ENCODE measurements at regions not wholly inside any gene's neighbourhood (a gene's known extent, or its start where the extent isn't known, plus 50 kb on each side); places are given as distances from the start of the nearest gene placed in this dataset.
"Not testable (repeated sequence)": the region's sequence is repeated elsewhere in the genome, so short reads cannot be mapped to it uniquely, and the experiment has no call there.

- no peaks in the 10 kb centered on the region for H3K27me3 Mint-ChIP-seq
- ATAC-seq (no peak), DNase-seq (no peak)
- no peaks in the 10 kb centered on the region for H3K36me3 Mint-ChIP-seq
- H3K9me3 Mint-ChIP-seq (ENCODE audit: low read depth): peaks cover 2% of the 10 kb centered on the region
- no peaks in the 10 kb centered on the region for H3K4me1 Mint-ChIP-seq
- CTCF ChIA-PET: no interaction called here
- H3K27ac Mint-ChIP-seq: no peak overlapping the region
- H3K4me3 Mint-ChIP-seq: no peak overlapping the region
Measured at GRCh38 chr7:156327474-156327873, 313.1 kb upstream of the RNF32 start.

DNA sequence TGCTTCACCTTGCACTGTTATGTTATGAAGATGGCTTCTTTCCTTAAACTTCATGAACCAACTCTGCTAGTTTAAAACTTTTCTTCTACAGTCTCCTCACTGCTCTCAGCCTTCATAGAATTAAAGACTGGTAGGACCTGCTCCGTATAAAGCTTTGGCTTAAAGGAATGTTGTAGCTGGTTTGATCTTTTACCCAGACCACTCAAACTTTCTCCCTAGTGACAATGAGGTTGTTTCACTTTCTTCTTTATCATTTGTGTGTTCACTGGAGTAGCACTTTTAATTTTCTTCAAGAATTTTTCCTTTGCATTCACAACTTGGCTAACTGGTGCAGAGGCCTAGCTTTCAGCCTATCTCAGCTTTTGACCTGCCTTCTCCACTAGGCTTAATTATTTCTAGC, 316.4 kb upstream of the RNF32 start:
- Mint-ChIP-seq H3K4me1 (no peaks in the 10 kb centered on the region), H3K4me3 (no peak overlapping the region), H3K27ac (no peak overlapping the region), H3K9me3 (ENCODE audit: low read depth) (peaks cover 2% of the 10 kb centered on the region), H3K27me3 (no peaks in the 10 kb centered on the region), H3K36me3 (no peaks in the 10 kb centered on the region)
- no peak for DNase-seq
- no peak for ATAC-seq
- CTCF ChIA-PET: no interaction called here

DNA sequence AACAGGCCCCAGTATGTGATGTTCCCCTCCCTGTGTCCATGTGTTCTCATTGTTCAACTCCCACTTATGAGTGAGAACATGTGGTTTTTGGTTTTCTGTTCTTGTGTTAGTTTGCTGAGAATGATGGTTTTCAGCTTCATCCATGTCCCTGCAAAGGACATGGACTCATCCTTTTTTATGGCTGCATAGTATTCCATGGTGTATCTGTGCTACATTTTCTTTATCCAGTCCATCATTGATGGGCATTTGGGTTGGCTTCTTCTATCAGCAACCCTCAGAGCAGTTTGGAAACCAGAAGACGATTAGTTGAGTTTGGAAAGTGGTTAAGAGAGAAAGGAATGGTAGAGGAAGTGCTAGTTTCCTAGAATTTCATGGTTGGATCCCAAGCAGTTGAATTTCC, 319.1 kb upstream of the RNF32 start:
- H3K36me3 Mint-ChIP-seq; H3K27ac Mint-ChIP-seq; H3K27me3 Mint-ChIP-seq; CTCF ChIA-PET; DNase-seq; ATAC-seq; H3K9me3 Mint-ChIP-seq (ENCODE audit: low read depth); H3K4me3 Mint-ChIP-seq; H3K4me1 Mint-ChIP-seq: not testable (repeated sequence)

- no peaks in the 10 kb centered on the region for H3K27me3 Mint-ChIP-seq
Measured at GRCh38 chr7:156318926-156319325, 321.6 kb upstream of the RNF32 start.

DNA sequence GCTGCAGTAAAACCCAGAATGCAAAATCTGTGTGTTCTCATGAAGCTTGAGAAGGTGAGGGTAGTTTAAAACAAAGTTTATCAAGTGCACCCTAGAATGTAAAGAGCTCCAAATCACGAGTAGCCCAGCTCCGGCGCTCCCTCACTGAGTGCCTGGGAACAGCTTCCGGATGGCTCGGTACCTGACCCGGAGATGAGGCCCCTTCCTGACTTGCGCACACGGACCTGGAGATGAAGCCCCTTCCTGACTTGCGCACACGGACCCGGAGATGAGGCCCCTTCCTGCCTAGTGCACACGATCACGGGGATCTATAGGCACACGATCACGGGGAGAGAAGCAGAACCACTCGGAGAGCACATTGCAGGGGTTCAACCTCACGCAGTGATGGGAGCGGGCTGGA, 322.1 kb upstream of the RNF32 start:
- Mint-ChIP-seq H3K4me1 (no peaks in the 10 kb centered on the region), H3K27me3 (peaks cover 2% of the 10 kb centered on the region), H3K36me3 (no peaks in the 10 kb centered on the region), H3K27ac (no peak overlapping the region), H3K4me3 (no peak overlapping the region), H3K9me3 (ENCODE audit: low read depth) (peaks cover 2% of the 10 kb centered on the region)
- ATAC-seq (no peak), DNase-seq (no peak)
- CTCF ChIA-PET: no interaction called here

More at GRCh38 chr7:156318926-156319325, 321.6 kb upstream of the RNF32 start:
- CTCF ChIA-PET: no interaction called here
- H3K36me3 Mint-ChIP-seq: no peaks in the 10 kb centered on the region
- no peak overlapping the region for H3K4me3 Mint-ChIP-seq
- DNase-seq (no peak), ATAC-seq (no peak)
- H3K4me1 Mint-ChIP-seq: no peaks in the 10 kb centered on the region
- H3K27ac Mint-ChIP-seq: no peak overlapping the region
- H3K9me3 Mint-ChIP-seq (ENCODE audit: low read depth): peaks cover 2% of the 10 kb centered on the region

DNA sequence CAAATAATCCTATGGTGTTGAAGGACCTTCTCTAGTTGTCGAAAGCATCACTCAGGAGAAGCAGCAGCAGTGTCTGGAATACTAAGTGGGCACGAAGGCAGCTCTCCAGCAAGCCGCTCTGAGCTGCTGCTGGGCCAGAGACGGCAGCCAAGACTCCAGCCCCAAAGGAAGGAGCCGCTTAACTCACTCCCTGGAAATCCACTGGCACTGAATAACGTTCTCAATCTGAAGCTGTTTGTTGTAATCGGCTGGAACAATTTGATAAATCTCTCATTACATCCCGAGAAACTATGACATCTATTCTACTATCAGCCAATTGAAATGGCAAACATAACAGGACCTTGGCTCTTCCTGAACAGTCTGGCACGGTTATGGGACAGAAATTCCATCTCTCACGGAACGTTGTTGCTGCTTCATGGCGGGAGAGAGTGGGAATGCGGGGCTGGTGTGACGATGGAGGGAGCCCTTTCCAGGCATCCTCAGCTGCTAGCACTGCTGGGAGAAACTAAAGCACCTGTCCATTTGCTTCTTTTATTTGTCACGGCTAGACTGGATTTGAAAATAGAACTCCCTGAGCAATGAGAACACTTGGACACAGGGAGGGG, 331.5 kb upstream of the RNF32 start:
- Mint-ChIP-seq H3K36me3 (no peaks in the 10 kb centered on the region), H3K27me3 (peaks cover 4% of the 10 kb centered on the region), H3K9me3 (ENCODE audit: low read depth) (no peaks in the 10 kb centered on the region), H3K27ac (no peak overlapping the region), H3K4me3 (no peak overlapping the region), H3K4me1 (no peaks in the 10 kb centered on the region)
- DNase-seq (no peak), ATAC-seq (no peak)
- CTCF ChIA-PET: no interaction called here

DNA sequence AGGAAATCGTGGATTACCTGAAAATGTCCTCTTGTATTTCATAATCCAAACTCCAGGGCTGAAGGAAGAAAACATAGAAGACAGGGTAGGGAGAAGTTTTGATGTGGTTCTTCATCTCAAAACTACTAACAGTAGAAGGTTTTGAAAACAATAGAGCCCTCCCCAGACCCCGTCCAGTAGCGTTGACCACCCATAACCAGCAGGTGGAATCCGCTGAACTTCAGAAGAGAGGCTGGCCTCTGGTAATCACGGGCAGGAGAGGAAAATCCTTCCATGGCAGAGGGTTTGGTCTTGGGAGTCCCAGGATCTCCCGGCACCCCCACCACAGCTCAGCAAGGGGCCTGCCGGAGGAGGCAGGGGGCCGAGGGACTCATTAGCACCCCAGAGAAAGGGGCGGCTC, 333.4 kb upstream of the RNF32 start:
- Mint-ChIP-seq H3K4me1 (no peaks in the 10 kb centered on the region), H3K27ac (no peak overlapping the region), H3K9me3 (ENCODE audit: low read depth) (no peaks in the 10 kb centered on the region), H3K36me3 (no peaks in the 10 kb centered on the region), H3K27me3 (no peaks in the 10 kb centered on the region), H3K4me3 (no peak overlapping the region)
- CTCF ChIA-PET: no interaction called here
- DNase-seq (no peak), ATAC-seq (no peak)

- Mint-ChIP-seq H3K36me3 (no peaks in the 10 kb centered on the region), H3K27me3 (no peaks in the 10 kb centered on the region), H3K9me3 (ENCODE audit: low read depth) (no peaks in the 10 kb centered on the region), H3K4me1 (no peaks in the 10 kb centered on the region), H3K4me3 (no peak overlapping the region), H3K27ac (no peak overlapping the region)
- CTCF ChIA-PET: no interaction called here
- ATAC-seq: no peak
- DNase-seq: no peak
Measured at GRCh38 chr7:156305351-156305750, 335.2 kb upstream of the RNF32 start.

DNA sequence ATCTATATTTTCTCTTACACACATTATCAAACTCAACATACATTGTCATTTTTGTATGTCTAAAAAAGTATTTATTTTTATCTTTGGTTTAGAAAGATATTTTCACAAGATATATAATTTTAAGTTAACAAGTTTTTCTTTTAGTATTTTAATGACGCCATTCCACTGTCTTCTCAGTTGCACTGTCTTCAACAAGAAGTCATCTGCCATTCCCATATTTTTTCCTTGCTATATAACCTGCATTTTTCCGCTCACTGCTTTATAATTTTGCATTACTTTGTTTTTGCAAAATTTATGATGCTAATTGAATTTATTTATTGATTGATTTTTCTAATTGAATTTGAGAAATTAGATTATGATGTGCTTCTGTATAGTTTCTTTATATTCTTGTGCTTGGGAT, 357.8 kb upstream of the RNF32 start:
- Mint-ChIP-seq H3K27ac (no peak overlapping the region), H3K36me3 (no peaks in the 10 kb centered on the region), H3K9me3 (ENCODE audit: low read depth) (peaks cover 6% of the 10 kb centered on the region), H3K27me3 (no peaks in the 10 kb centered on the region), H3K4me1 (no peaks in the 10 kb centered on the region), H3K4me3 (no peak overlapping the region)
- CTCF ChIA-PET: no interaction called here
- ATAC-seq (no peak), DNase-seq (no peak)

DNA sequence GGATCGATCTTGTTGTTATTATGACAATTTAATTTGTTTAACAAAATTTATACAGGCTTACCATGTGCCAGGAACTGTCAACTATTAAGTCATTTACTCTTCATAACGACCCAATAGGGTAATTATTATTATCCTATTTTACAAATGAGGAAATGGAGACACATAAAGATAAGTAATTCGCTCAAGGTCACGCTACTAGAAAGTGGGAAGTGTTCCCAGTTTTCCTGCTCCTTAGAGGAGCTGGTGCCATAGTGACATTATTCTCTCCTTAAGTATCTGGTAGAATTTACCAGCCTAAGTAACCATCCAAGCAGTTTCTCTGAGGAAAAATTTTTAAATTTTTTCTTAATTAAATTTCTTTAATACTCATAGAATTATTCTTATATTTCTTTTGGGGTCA, 360.9 kb upstream of the RNF32 start:
- peaks cover 6% of the 10 kb centered on the region for H3K9me3 Mint-ChIP-seq (ENCODE audit: low read depth)
- DNase-seq: no peak
- H3K27ac Mint-ChIP-seq: no peak overlapping the region
- no peaks in the 10 kb centered on the region for H3K36me3 Mint-ChIP-seq
- H3K4me3 Mint-ChIP-seq: no peak overlapping the region
- no peaks in the 10 kb centered on the region for H3K27me3 Mint-ChIP-seq
- CTCF ChIA-PET: no interaction called here
- H3K4me1 Mint-ChIP-seq: no peaks in the 10 kb centered on the region
- no peak for ATAC-seq

GRCh38 chr7:156275292-156275691, 365.3 kb upstream of the RNF32 start:
- DNase-seq (no peak), ATAC-seq (no peak)
- no peaks in the 10 kb centered on the region for H3K9me3 Mint-ChIP-seq (ENCODE audit: low read depth)
- CTCF ChIA-PET: no interaction called here
- no peaks in the 10 kb centered on the region for H3K4me1 Mint-ChIP-seq
- H3K27ac Mint-ChIP-seq: no peak overlapping the region
- no peaks in the 10 kb centered on the region for H3K36me3 Mint-ChIP-seq
- H3K4me3 Mint-ChIP-seq: no peak overlapping the region
- no peaks in the 10 kb centered on the region for H3K27me3 Mint-ChIP-seq

- Mint-ChIP-seq H3K27ac (no peak overlapping the region), H3K4me1 (no peaks in the 10 kb centered on the region), H3K27me3 (no peaks in the 10 kb centered on the region), H3K9me3 (ENCODE audit: low read depth) (no peaks in the 10 kb centered on the region), H3K36me3 (no peaks in the 10 kb centered on the region), H3K4me3 (no peak overlapping the region)
- no peak for ATAC-seq
- no peak for DNase-seq
- CTCF ChIA-PET: no interaction called here
Measured at GRCh38 chr7:156274557-156274956, 366.0 kb upstream of the RNF32 start.

DNA sequence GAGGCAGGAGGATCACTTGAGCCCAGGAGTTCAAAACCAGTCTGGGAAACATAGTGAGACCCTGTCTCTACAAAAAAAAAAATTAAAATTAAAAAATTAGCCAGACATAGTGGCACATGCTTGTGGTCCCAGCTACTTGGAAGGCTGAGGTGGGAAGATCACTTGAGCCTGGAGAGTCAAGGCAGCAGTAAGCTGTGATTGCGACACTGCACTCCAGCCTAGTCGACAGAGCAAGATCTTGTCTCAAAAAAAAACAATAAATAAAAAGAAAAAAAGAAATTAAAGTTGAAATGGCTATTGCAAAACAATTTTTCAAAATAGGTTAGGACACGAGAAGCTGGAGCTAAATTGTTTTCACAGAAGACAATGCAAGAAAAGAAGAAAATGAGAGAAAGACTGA, 379.0 kb upstream of the RNF32 start:
- Mint-ChIP-seq H3K4me3 (no peak overlapping the region), H3K9me3 (ENCODE audit: low read depth) (no peaks in the 10 kb centered on the region), H3K27me3 (peaks cover 2% of the 10 kb centered on the region), H3K4me1 (no peaks in the 10 kb centered on the region), H3K36me3 (no peaks in the 10 kb centered on the region), H3K27ac (no peak overlapping the region)
- DNase-seq (no peak), ATAC-seq (no peak)
- CTCF ChIA-PET: no interaction called here

GRCh38 chr7:156257904-156258303, 382.7 kb upstream of the RNF32 start:
- H3K4me3 Mint-ChIP-seq: no peak overlapping the region
- no peaks in the 10 kb centered on the region for H3K9me3 Mint-ChIP-seq (ENCODE audit: low read depth)
- H3K4me1 Mint-ChIP-seq: no peaks in the 10 kb centered on the region
- H3K36me3 Mint-ChIP-seq: no peaks in the 10 kb centered on the region
- ATAC-seq (no peak), DNase-seq (no peak)
- CTCF ChIA-PET: no interaction called here
- H3K27me3 Mint-ChIP-seq: no peaks in the 10 kb centered on the region
- no peak overlapping the region for H3K27ac Mint-ChIP-seq

DNA sequence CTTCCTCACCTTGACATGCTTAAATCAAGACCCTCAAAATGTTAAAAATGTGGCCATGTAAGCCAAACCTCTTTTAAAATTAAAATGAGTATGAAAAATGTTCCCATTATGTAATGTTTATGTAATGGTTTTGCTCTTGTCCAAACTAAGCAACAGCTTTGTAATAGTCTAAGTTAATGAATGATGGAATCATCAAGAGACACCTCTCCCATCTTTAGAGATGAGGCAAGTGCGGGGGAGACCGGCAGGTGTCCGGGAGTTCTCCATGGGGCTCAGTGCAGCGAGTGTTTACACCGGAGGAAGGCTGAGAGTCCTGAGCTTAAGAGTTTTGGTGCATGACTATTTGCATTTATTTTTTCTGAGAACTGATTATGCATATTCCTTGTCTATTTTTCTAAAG, 384.9 kb upstream of the RNF32 start:
- DNase-seq: no peak
- H3K4me1 Mint-ChIP-seq: no peaks in the 10 kb centered on the region
- no peaks in the 10 kb centered on the region for H3K27me3 Mint-ChIP-seq
- no peak for ATAC-seq
- CTCF ChIA-PET: no interaction called here
- no peaks in the 10 kb centered on the region for H3K9me3 Mint-ChIP-seq (ENCODE audit: low read depth)
- no peaks in the 10 kb centered on the region for H3K36me3 Mint-ChIP-seq
- no peak overlapping the region for H3K4me3 Mint-ChIP-seq
- H3K27ac Mint-ChIP-seq: no peak overlapping the region

All from activated CD8-positive, alpha-beta memory T cell treated with anti-CD3 and anti-CD28 coated beads, Interleukin-2, amount 10 ng/mL, durations not matched to agents 7 days and 5 days (primary cell).